Sigmoid colon (tissue), 4 donors: ENCODE measurements at regions not wholly inside any gene's neighbourhood (a gene's known extent, or its start where the extent isn't known, plus 50 kb on each side); places are given as distances from the start of the nearest gene placed in this dataset.

Source experiments
- POLR2AphosphoS5 ChIP-seq, 4 donors: sonication (generic); formaldehyde crosslinking; IDR thresholded peaks; one replicate each; pipeline ENCODE4 v1.6.1; 2017; ENCODE audit warnings: antibody characterized with exemption in 4 of 4
- TF ChIP-seq, protein P1 (sequence below), 4 experiments: fragments of 450-650 bp in 3 of 4; fragments of 200-600 bp in 1 of 4; IDR thresholded peaks; one replicate each; pipeline ENCODE4 v1.5.1; 2016 to 2019; ENCODE audit warnings: antibody characterized with exemption in 4 of 4, mild to moderate bottlenecking in 3 of 4, moderate library complexity in 2 of 4

DNA sequence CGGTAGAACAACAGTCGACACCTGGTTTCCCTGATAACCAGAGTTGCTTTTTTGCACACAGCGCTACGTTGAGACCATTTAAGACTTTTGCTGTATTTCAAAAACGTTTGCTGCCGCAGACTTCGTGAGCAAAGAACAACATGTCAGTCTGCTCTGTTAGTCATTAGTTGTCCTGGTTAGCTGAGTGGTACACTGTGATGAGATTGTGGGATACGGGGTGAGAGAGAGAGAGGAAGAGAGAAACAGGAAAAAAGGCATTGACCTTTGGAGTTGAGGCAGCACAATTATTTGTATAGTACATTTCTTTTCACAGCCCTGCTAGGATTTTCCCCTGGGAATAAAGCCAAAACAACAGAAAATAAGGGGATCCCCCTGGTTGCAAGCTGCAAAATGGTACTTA lies 306.1 kb upstream of the WWC1 start:
- TF ChIP-seq POLR2AphosphoS5 (IDR thresholded peaks at IDR 0.05): no peak
- TF ChIP-seq, protein P1, sequence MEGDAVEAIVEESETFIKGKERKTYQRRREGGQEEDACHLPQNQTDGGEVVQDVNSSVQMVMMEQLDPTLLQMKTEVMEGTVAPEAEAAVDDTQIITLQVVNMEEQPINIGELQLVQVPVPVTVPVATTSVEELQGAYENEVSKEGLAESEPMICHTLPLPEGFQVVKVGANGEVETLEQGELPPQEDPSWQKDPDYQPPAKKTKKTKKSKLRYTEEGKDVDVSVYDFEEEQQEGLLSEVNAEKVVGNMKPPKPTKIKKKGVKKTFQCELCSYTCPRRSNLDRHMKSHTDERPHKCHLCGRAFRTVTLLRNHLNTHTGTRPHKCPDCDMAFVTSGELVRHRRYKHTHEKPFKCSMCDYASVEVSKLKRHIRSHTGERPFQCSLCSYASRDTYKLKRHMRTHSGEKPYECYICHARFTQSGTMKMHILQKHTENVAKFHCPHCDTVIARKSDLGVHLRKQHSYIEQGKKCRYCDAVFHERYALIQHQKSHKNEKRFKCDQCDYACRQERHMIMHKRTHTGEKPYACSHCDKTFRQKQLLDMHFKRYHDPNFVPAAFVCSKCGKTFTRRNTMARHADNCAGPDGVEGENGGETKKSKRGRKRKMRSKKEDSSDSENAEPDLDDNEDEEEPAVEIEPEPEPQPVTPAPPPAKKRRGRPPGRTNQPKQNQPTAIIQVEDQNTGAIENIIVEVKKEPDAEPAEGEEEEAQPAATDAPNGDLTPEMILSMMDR (IDR thresholded peaks at IDR 0.05): no peak
